IPS-15b (cell line): ENCODE measurements at regions not wholly inside any gene's neighbourhood (a gene's known extent, or its start where the extent isn't known, plus 50 kb on each side); places are given as distances from the start of the nearest gene placed in this dataset.

Experiments
- H3K27me3 ChIP-seq: one replicate; pipeline ENCODE4 v1.6.1; 2013; ENCODE audit warnings: low read length; ENCODE audit not compliant: control insufficient read depth, insufficient read depth
- H3K36me3 ChIP-seq: one replicate; pipeline ENCODE4 v1.6.1; 2013; ENCODE audit warnings: low read length; ENCODE audit not compliant: control insufficient read depth, insufficient read depth
- H3K4me1 ChIP-seq: one replicate; pipeline ENCODE4 v1.6.1; 2013; ENCODE audit warnings: mild to moderate bottlenecking, low read length; ENCODE audit not compliant: control insufficient read depth, insufficient read depth
- H3K4me3 ChIP-seq: one replicate; pipeline ENCODE4 v1.5.1; 2013; ENCODE audit warnings: low read depth, low read length
- H3K9ac ChIP-seq: one replicate; pipeline ENCODE4 v1.6.1; 2013; ENCODE audit warnings: low read depth, mild to moderate bottlenecking, low read length
- H3K9me3 ChIP-seq: one replicate; pipeline ENCODE4 v1.6.1; 2013; ENCODE audit warnings: mild to moderate bottlenecking, low read length; ENCODE audit not compliant: control insufficient read depth, insufficient read depth

GRCh38 chr1:229209816-229210215 is 61.1 kb upstream of the RAB4A start:
- Histone ChIP-seq H3K4me1 (no peaks in the 10 kb centered on the region), H3K9ac (no peak overlapping the region), H3K27me3 (no peaks in the 10 kb centered on the region), H3K9me3 (no peaks in the 10 kb centered on the region), H3K4me3 (no peak overlapping the region), H3K36me3 (no peaks in the 10 kb centered on the region)

DNA sequence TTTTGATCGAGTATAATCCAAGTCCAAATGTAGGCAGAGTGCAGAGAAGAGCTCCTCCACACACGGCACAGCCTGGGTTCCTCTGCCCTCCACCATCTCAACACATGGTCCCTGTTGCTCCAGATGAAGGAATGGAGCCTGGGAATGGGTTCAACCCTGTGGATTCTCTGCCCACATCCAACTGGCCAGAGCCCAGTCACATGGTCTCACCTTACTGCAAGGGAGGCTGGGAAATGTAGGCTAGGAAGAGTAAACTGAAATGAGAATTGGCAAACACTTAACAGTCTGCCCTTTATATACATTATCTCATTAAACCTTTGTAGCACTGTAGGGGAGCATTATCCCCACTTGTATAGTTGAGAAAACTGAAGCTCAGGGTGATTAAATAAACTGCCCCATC is 60.1 kb upstream of the RAB4A start:
- H3K9me3 ChIP-seq = no peaks in the 10 kb centered on the region
- H3K9ac ChIP-seq = no peak overlapping the region
- H3K4me3 ChIP-seq = no peak overlapping the region
- H3K27me3 ChIP-seq = no peaks in the 10 kb centered on the region
- H3K4me1 ChIP-seq = no peaks in the 10 kb centered on the region
- no peaks in the 10 kb centered on the region for H3K36me3 ChIP-seq

GRCh38 chr1:229213797-229214196 is 57.1 kb upstream of the RAB4A start:
- Histone ChIP-seq H3K4me1 (no peaks in the 10 kb centered on the region), H3K9ac (no peak overlapping the region), H3K9me3 (no peaks in the 10 kb centered on the region), H3K4me3 (no peak overlapping the region), H3K36me3 (no peaks in the 10 kb centered on the region), H3K27me3 (no peaks in the 10 kb centered on the region)

GRCh38 chr1:229217716-229218115 is 53.2 kb upstream of the RAB4A start:
- Histone ChIP-seq H3K9me3 (no peaks in the 10 kb centered on the region), H3K4me1 (no peaks in the 10 kb centered on the region), H3K27me3 (no peaks in the 10 kb centered on the region), H3K36me3 (no peaks in the 10 kb centered on the region), H3K9ac (no peak overlapping the region), H3K4me3 (no peak overlapping the region)

GRCh38 chr1:229218612-229219025 is 52.3 kb upstream of the RAB4A start:
- no peaks in the 10 kb centered on the region for H3K27me3 ChIP-seq
- H3K4me3 ChIP-seq = no peak overlapping the region
- no peaks in the 10 kb centered on the region for H3K9me3 ChIP-seq
- H3K36me3 ChIP-seq = no peaks in the 10 kb centered on the region
- no peaks in the 10 kb centered on the region for H3K4me1 ChIP-seq
- no peak overlapping the region for H3K9ac ChIP-seq

DNA sequence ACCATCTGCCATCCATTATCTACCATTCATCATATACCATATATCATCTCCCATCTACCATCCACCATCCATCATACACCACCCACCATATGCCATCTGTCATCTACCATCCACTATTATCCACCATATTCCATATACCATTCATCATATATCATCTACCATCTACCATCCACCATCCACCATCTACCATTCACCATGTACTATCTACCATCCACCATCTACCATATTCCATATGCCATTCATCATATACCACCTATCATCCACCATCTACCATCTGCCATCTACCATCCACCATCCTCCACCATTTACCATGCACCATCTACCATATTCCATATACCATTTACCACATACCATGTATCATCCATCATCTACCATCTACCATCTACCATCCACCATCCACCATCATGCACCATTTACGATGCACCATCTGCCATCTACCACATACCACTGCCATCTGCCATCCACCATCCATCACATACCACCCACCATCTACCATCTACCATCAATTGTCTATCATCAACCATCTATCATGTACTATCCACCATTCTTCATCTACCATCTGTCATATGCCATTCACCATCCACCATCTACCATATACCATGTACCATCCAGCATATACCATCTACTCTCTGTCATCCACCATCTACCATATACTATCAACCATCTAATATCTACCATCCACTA is 50.6 kb upstream of the RAB4A start:
- Histone ChIP-seq H3K9ac (no peak overlapping the region), H3K27me3 (no peaks in the 10 kb centered on the region), H3K4me1 (no peaks in the 10 kb centered on the region), H3K9me3 (no peaks in the 10 kb centered on the region), H3K4me3 (no peak overlapping the region), H3K36me3 (no peaks in the 10 kb centered on the region)

DNA sequence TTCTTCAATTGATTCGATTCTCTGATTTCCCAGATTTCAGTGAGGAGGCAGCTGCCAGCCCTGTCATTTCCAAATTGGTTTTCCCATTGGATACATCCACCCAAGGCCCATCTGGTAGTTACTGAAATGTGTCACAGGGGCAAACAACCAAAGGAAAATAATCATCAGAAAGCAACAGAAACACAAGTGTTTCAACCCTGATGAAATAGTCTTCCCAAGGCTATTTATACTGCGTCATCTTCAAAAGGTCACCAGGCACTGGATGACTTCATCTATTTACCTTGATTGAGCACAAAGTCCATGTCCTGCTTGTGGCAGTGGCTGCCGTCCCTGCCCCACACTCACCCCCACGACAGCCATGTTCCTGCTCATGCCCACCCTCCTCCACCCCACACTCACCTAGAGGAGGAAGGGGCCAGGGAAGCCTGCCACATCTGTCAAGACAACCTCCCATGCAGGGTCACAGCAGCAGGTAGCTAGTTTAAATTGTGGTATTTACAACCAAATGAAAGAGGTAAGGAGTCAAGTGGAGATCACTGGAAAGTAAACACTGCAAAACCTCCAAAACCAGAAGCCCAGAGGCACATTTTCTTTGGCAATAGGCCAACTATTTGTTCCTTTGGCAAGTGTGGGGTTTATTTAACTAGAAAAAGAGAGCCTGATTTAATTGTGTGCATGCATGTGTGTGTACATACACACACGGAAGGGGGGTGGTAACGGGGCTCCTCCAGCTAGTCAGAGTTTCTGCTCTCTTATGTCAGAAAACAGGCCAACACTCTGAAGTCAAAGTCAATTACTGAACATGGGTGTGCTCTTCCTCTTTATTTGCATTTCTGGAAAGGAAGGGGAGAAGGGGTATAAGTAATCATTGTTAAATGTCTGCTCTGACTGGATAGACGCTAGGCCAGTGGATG is 49.5 kb upstream of the RAB4A start:
- no peaks in the 10 kb centered on the region for H3K4me1 ChIP-seq
- H3K36me3 ChIP-seq = no peaks in the 10 kb centered on the region
- no peak overlapping the region for H3K4me3 ChIP-seq
- H3K9me3 ChIP-seq = no peaks in the 10 kb centered on the region
- H3K9ac ChIP-seq = no peak overlapping the region
- H3K27me3 ChIP-seq = no peaks in the 10 kb centered on the region
